ENCODE measurements at regions not wholly inside any gene's neighbourhood (a gene's known extent, or its start where the extent isn't known, plus 50 kb on each side); places are given as distances from the start of the nearest gene placed in this dataset.

- no peaks in the 10 kb centered on the region for H3K36me3 ChIP-seq (ENCODE audit: control insufficient read depth in 2 of 2, insufficient read depth in 2 of 2, low read length in 1 of 2)
- SMC1A ChIA-PET (ENCODE audit: uncharacterized antibody, unreplicated experiment), result no interaction called here
- no peak overlapping the region for H3K27ac ChIP-seq (ENCODE audit: control insufficient read depth, insufficient read depth)
- TF ChIP-seq STAT1 (conservative IDR thresholded peaks at IDR 0.05) (no peak), TAF1 (IDR thresholded peaks at IDR 0.05; ENCODE audit: borderline replicate concordance, low read depth, low read length) (no peak), IKZF2 (IDR thresholded peaks at IDR 0.05) (no peak), SP1 (IDR thresholded peaks at IDR 0.05; ENCODE audit: low read depth, low read length) (no peak), ZBTB40 (IDR thresholded peaks at IDR 0.05; ENCODE audit: borderline replicate concordance) (no peak), LARP7 (IDR thresholded peaks at IDR 0.05) (no peak), MYC (IDR thresholded peaks at IDR 0.05; ENCODE audit: insufficient read depth, insufficient read length, insufficient replicate concordance, low read length, severe bottlenecking) (no peak), SMC3 (IDR thresholded peaks at IDR 0.05; ENCODE audit: borderline replicate concordance, low read length) (no peak), RB1 (IDR thresholded peaks at IDR 0.05; ENCODE audit: borderline replicate concordance) (no peak), ZZZ3 (IDR thresholded peaks at IDR 0.05; ENCODE audit: control insufficient read depth, insufficient read length, low read depth) (no peak), RCOR1 (conservative IDR thresholded peaks at IDR 0.05; ENCODE audit: low read depth, low read length) (no peak), EP300 (IDR thresholded peaks at IDR 0.05; ENCODE audit: borderline replicate concordance in 1 of 2, control insufficient read depth in 1 of 2, low read depth in 2 of 2, low read length in 2 of 2) (no peak), CBFB (IDR thresholded peaks at IDR 0.05; ENCODE audit: low read depth) (no peak), YY1 (IDR thresholded peaks at IDR 0.05; ENCODE audit: low read depth, low read length) (no peak), ATF3 (IDR thresholded peaks at IDR 0.05; ENCODE audit: borderline replicate concordance, extremely low read depth, low read depth, low read length) (no peak), MAX (IDR thresholded peaks at IDR 0.05; ENCODE audit: low read depth, low read length) (no peak), ZBED1 (IDR thresholded peaks at IDR 0.05; ENCODE audit: borderline replicate concordance) (no peak), IRF3 (IDR thresholded peaks at IDR 0.05) (no peak), ZNF384 (IDR thresholded peaks at IDR 0.05; ENCODE audit: borderline replicate concordance, low read depth, low read length) (no peak)
- RAD21 ChIA-PET (ENCODE audit: unreplicated experiment), result interaction anchor here (1.1 kb wide), 1 partner anchor 642 kb away, joined by 4 read pairs; no protein-coding TSS in a partner anchor
- no peaks in the 10 kb centered on the region for H3K9me3 ChIP-seq (replicated peaks; ENCODE audit: control insufficient read depth, insufficient read depth, low read length)
- DNase-seq (ENCODE audit: low read depth, low spot score), result no peak
- no peak for ATAC-seq
- no peak overlapping the region for H2AFZ ChIP-seq (ENCODE audit: control insufficient read depth, low read depth, low read length)
- no peaks in the 10 kb centered on the region for H4K20me1 ChIP-seq (ENCODE audit: control insufficient read depth, insufficient read depth)
- H3K27me3 ChIP-seq (replicated peaks in 1 of 2; ENCODE audit: control insufficient read depth in 2 of 2, insufficient read depth in 2 of 2, low read length in 1 of 2), result no peaks in the 10 kb centered on the region
- in situ Hi-C loops (cut with MboI) (no loop called here), intact Hi-C loops (cut with micrococcal nuclease; ENCODE audit: unreplicated experiment) (no loop called here)
- 7% methylated on average over 3 of the region's 3 CpGs for WGBS (ENCODE audit: insufficient coverage, insufficient replicate concordance, low lambda C conversion rate, missing lambda C conversion rate)
- H3K4me2 ChIP-seq (ENCODE audit: control insufficient read depth, insufficient read depth), result no peak overlapping the region
- no peaks in the 10 kb centered on the region for H3K79me2 ChIP-seq (ENCODE audit: control insufficient read depth, insufficient read depth, low read length)
- FAIRE-seq, result no peak
- CTCF ChIA-PET, result no interaction called here
- BruUV-seq (replicated peaks), result no TSS peak
- POLR2A ChIA-PET, result no interaction called here
- H3K9ac ChIP-seq (ENCODE audit: control insufficient read depth, insufficient read depth, low read length), result no peak overlapping the region
- H3K4me1 ChIP-seq (ENCODE audit: control insufficient read depth, insufficient read depth, low read length), result no peaks in the 10 kb centered on the region
- H3K4me3 ChIP-seq, result no peak overlapping the region
Observed at GRCh38 chr3:20842594-20843436, 656.8 kb upstream of the SGO1 start.
